ENCODE measurements at regions not wholly inside any gene's neighbourhood (a gene's known extent, or its start where the extent isn't known, plus 50 kb on each side); places are given as distances from the start of the nearest gene placed in this dataset.
"Not testable (repeated sequence)": the region's sequence is repeated elsewhere in the genome, so short reads cannot be mapped to it uniquely, and the experiment has no call there.

- TF ChIP-seq, protein P1, sequence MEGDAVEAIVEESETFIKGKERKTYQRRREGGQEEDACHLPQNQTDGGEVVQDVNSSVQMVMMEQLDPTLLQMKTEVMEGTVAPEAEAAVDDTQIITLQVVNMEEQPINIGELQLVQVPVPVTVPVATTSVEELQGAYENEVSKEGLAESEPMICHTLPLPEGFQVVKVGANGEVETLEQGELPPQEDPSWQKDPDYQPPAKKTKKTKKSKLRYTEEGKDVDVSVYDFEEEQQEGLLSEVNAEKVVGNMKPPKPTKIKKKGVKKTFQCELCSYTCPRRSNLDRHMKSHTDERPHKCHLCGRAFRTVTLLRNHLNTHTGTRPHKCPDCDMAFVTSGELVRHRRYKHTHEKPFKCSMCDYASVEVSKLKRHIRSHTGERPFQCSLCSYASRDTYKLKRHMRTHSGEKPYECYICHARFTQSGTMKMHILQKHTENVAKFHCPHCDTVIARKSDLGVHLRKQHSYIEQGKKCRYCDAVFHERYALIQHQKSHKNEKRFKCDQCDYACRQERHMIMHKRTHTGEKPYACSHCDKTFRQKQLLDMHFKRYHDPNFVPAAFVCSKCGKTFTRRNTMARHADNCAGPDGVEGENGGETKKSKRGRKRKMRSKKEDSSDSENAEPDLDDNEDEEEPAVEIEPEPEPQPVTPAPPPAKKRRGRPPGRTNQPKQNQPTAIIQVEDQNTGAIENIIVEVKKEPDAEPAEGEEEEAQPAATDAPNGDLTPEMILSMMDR (conservative IDR thresholded peaks at IDR 0.05; ENCODE audit: low read length): no peak
Measured at GRCh38 chr18:22753130-22753831, 179.8 kb upstream of the RBBP8 start.

DNA sequence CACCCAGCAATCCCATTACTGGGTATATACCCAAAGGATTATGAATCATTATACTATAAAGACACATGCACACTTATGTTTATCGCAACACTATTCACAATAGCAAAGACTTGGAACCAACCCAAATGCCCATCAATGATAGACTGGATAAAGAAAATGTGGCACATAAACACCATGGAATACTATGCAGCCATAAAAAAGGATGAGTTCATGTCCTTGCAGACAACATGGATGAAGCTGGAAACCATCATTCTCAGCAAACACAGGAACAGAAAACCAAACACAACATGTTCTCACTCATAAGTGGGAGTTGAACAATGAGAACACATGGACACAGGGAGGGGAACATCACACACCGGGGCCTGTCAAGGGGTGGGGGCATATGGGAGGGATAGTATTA lies 169.1 kb upstream of the RBBP8 start:
- H3K4me3 ChIP-seq (ENCODE audit: low read length); DNase-seq (ENCODE audit: low read depth): not testable (repeated sequence)

More at GRCh38 chr18:22753130-22753831, 179.8 kb upstream of the RBBP8 start:
- no peak for DNase-seq (ENCODE audit: low read depth)
- no peak overlapping the region for H3K4me3 ChIP-seq (ENCODE audit: low read length)

DNA sequence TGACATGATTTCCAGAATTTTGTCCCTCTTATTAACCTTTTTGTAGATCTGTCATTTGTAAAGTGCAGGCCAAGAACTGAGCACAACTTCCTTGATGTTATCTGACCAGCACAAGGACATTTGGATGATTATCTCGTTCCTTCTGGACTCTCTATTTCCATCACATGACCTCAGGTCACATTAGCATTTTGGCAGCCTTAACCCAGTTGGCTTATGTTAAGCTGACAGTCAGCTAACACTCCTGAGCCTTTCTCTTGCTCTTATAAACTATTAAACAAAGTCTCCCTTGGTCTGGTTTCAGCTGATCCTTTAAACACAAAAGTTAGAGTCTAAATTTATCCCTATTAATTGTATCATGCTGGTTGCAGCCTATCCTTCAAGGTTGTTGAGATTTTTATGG lies 167.2 kb upstream of the RBBP8 start:
- TF ChIP-seq, protein P1 (conservative IDR thresholded peaks at IDR 0.05; ENCODE audit: low read length): no peak
- no peak overlapping the region for H3K4me3 ChIP-seq (ENCODE audit: low read length)
- DNase-seq (ENCODE audit: low read depth): no peak

- TF ChIP-seq, protein P1 (conservative IDR thresholded peaks at IDR 0.05; ENCODE audit: low read length): no peak
- H3K4me3 ChIP-seq (ENCODE audit: low read length): no peak overlapping the region
- no peak for DNase-seq (ENCODE audit: low read depth)
Measured at GRCh38 chr18:22767653-22768052, 165.5 kb upstream of the RBBP8 start.

GRCh38 chr18:22773944-22774343 lies 159.2 kb upstream of the RBBP8 start:
- TF ChIP-seq, protein P1 (conservative IDR thresholded peaks at IDR 0.05; ENCODE audit: low read length): no peak
- no peak for DNase-seq (ENCODE audit: low read depth)
- no peak overlapping the region for H3K4me3 ChIP-seq (ENCODE audit: low read length)

DNA sequence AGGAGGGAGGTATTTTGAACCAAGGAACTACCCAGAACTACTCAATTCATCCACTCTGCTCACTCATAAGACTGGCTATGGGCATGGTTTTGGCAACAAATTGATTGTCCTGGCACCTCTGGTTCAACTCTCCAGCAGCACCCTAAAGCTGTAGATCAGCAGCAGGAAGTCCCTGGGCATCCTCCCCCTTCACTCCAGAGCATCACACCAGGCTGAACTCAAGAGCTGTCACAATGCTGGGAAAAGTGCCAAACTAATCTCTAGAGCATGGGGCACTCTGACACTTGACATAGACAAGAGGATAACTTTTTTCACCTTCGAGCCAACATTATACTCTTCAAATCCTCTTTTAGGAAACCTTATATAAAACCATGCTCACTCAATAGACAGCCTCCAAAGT lies 154.1 kb upstream of the RBBP8 start:
- TF ChIP-seq, protein P1 (conservative IDR thresholded peaks at IDR 0.05; ENCODE audit: low read length): no peak
- no peak for DNase-seq (ENCODE audit: low read depth)
- H3K4me3 ChIP-seq (ENCODE audit: low read length): no peak overlapping the region

DNA sequence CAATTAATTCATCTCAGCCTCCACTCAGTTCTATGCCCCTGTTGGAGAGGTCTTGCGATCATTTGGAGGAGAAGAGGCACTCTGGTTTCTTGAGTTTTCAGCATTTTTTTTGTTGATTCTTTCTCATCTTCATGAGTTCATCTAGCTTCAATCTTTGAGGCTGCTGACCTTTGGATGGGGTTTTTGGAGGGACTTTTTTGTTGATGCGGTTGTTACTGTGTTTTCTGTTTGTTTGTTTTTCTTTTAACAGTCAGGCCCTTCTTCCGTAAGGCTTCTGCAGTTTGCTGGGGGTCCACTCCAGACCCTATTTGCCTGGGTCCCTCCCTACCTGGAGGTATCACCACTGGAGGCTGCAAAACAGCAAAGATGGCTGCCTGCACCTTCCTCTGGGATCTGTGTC lies 149.9 kb upstream of the RBBP8 start:
- DNase-seq (ENCODE audit: low read depth): no peak
- H3K4me3 ChIP-seq (ENCODE audit: low read length): no peak overlapping the region
- TF ChIP-seq, protein P1 (conservative IDR thresholded peaks at IDR 0.05; ENCODE audit: low read length): no peak
